KBM-7 (cell line): ENCODE measurements at regions not wholly inside any gene's neighbourhood (a gene's known extent, or its start where the extent isn't known, plus 50 kb on each side); places are given as distances from the start of the nearest gene placed in this dataset.

Source experiments
- DNase-seq: peaks from one replicate; pipeline ENCODE4 v3.0.0-alpha.2; 2015
- in situ Hi-C: fragments of 300-500 bp; cut with MboI; formaldehyde crosslinking; loops from 2 replicates; pipeline ENCODE4 v1.14.3; 2020; ENCODE audit warnings: low sequenced_read_pairs, low pct_unique_long_range_greater_than_20kb, mixed read lengths

- in situ Hi-C loops = no loop called here
- no peak for DNase-seq
Observed at GRCh38 chr16:27706156-27706865, 156.4 kb downstream of the KATNIP start.

- no peak for DNase-seq
- in situ Hi-C loops = no loop called here
Observed at GRCh38 chr16:27706866-27707685, 157.1 kb downstream of the KATNIP start.

GRCh38 chr16:27708651-27709050, 158.7 kb downstream of the KATNIP start:
- no peak for DNase-seq
- in situ Hi-C loops = no loop called here

- in situ Hi-C loops = no loop called here
- no peak for DNase-seq
Observed at GRCh38 chr16:27712251-27712711, 162.3 kb downstream of the KATNIP start.

- in situ Hi-C loops = no loop called here
- no peak for DNase-seq
Observed at GRCh38 chr16:27717726-27718125, 167.8 kb downstream of the KATNIP start.

GRCh38 chr16:27718201-27719105, 168.5 kb downstream of the KATNIP start:
- in situ Hi-C loops = no loop called here
- no peak for DNase-seq

- in situ Hi-C loops = no loop called here
- no peak for DNase-seq
Observed at GRCh38 chr16:27719106-27719445, 169.1 kb downstream of the KATNIP start.

GRCh38 chr16:27720731-27721530, 171.0 kb downstream of the KATNIP start:
- DNase-seq = no peak
- in situ Hi-C loops = no loop called here

- DNase-seq = no peak
- in situ Hi-C loops = no loop called here
Observed at GRCh38 chr16:27721531-27722181, 171.7 kb downstream of the KATNIP start.

- in situ Hi-C loops = no loop called here
- no peak for DNase-seq
Observed at GRCh38 chr16:27722207-27722606, 172.3 kb downstream of the KATNIP start.

- in situ Hi-C loops = no loop called here
- DNase-seq = no peak
Observed at GRCh38 chr16:27722892-27723450, 173.0 kb downstream of the KATNIP start.

GRCh38 chr16:27723711-27724481, 174.0 kb downstream of the KATNIP start:
- in situ Hi-C loops = no loop called here
- no peak for DNase-seq

GRCh38 chr16:27724482-27725235, 174.7 kb downstream of the KATNIP start:
- in situ Hi-C loops = no loop called here
- no peak for DNase-seq

GRCh38 chr16:27725236-27726000, 175.5 kb downstream of the KATNIP start:
- in situ Hi-C loops = no loop called here
- DNase-seq = no peak

GRCh38 chr16:27726621-27727261, 176.8 kb downstream of the KATNIP start:
- DNase-seq = no peak

GRCh38 chr16:27727941-27728340, 178.0 kb downstream of the KATNIP start:
- no peak for DNase-seq

More at GRCh38 chr16:27726621-27727261, 176.8 kb downstream of the KATNIP start:
- in situ Hi-C loops = no loop called here

More at GRCh38 chr16:27727941-27728340, 178.0 kb downstream of the KATNIP start:
- in situ Hi-C loops = no loop called here
